Neuronal stem cell (in vitro differentiated cells): ENCODE measurements at regions not wholly inside any gene's neighbourhood (a gene's known extent, or its start where the extent isn't known, plus 50 kb on each side); places are given as distances from the start of the nearest gene placed in this dataset.

Experiments
- DNase-seq: peaks from one replicate; pipeline ENCODE4 v3.0.0-alpha.2; 2013; ENCODE audit warnings: low spot score
- H2AFZ ChIP-seq: one replicate; pipeline ENCODE4 v1.6.1; 2013; ENCODE audit warnings: mild to moderate bottlenecking, low read length, inconsistent platforms
- H2AK5ac ChIP-seq: 2 replicates; pipeline ENCODE4 v1.6.1; 2013; ENCODE audit warnings: low read depth, mild to moderate bottlenecking, inconsistent platforms, low read length, moderate library complexity, mixed read lengths
- H2BK120ac ChIP-seq: 2 replicates; pipeline ENCODE4 v1.6.1; 2013; ENCODE audit warnings: low read depth, mild to moderate bottlenecking, inconsistent platforms, low read length, moderate library complexity, mixed read lengths
- H2BK12ac ChIP-seq: one replicate; pipeline ENCODE4 v1.6.1; 2013; ENCODE audit warnings: low read length, inconsistent platforms
- H2BK15ac ChIP-seq: 2 replicates; pipeline ENCODE4 v1.6.1; 2013; ENCODE audit warnings: mild to moderate bottlenecking, low read length, inconsistent platforms, mixed read lengths
- H2BK5ac ChIP-seq: one replicate; pipeline ENCODE4 v1.6.1; 2013; ENCODE audit warnings: inconsistent platforms, mild to moderate bottlenecking, low read length, moderate library complexity
- H3K14ac ChIP-seq: one replicate; pipeline ENCODE4 v1.6.1; 2013; ENCODE audit warnings: low read length, inconsistent platforms
- H3K18ac ChIP-seq: 2 replicates; pipeline ENCODE4 v1.6.1; 2013; ENCODE audit warnings: low read length, inconsistent platforms
- H3K23ac ChIP-seq: 2 replicates; pipeline ENCODE4 v1.6.1; 2013; ENCODE audit warnings: low read depth, mild to moderate bottlenecking, mixed read lengths, low read length, inconsistent platforms; ENCODE audit not compliant: poor library complexity
- H3K27ac ChIP-seq: replicated peaks from 3 replicates; pipeline ENCODE4 v1.5.1; 2013; ENCODE audit warnings: low read length, inconsistent platforms
- H3K27me3 ChIP-seq, 3 experiments: 2 replicates each; pipeline ENCODE4 v1.6.1; 2013; ENCODE audit warnings: low read length in 3 of 3, mild to moderate bottlenecking in 2 of 3, inconsistent platforms in 1 of 3, low read depth in 1 of 3, mixed read lengths in 1 of 3, moderate library complexity in 1 of 3; ENCODE audit not compliant: control insufficient read depth in 3 of 3, insufficient read depth in 3 of 3
- H3K36me3 ChIP-seq, 2 donors: replicated peaks in 1 of 2; 2 replicates each; pipeline ENCODE4 v1.6.1; 2013; ENCODE audit warnings: low read length in 2 of 2; ENCODE audit not compliant: control insufficient read depth in 2 of 2, insufficient read depth in 2 of 2
- H3K4ac ChIP-seq: 2 replicates; pipeline ENCODE4 v1.6.1; 2013; ENCODE audit warnings: inconsistent platforms, mild to moderate bottlenecking, low read length, moderate library complexity
- H3K4me1 ChIP-seq, 2 donors: 1 replicate in 1 of 2; 2 replicates in 1 of 2; pipeline ENCODE4 v1.6.1; 2013; ENCODE audit warnings: low read length in 2 of 2, low read depth in 1 of 2; ENCODE audit not compliant: control insufficient read depth in 2 of 2, insufficient read depth in 1 of 2
- H3K4me2 ChIP-seq: one replicate; pipeline ENCODE4 v1.6.1; 2013; ENCODE audit warnings: mild to moderate bottlenecking, low read length, inconsistent platforms; ENCODE audit not compliant: insufficient read depth, poor library complexity, severe bottlenecking
- H3K4me3 ChIP-seq, 2 donors: 2 replicates each; pipeline ENCODE4 v1.5.1; 2013; ENCODE audit warnings: low read length in 2 of 2, mild to moderate bottlenecking in 2 of 2, inconsistent platforms in 1 of 2, moderate library complexity in 1 of 2
- H3K79me1 ChIP-seq: one replicate; pipeline ENCODE4 v1.6.1; 2013; ENCODE audit warnings: low read depth, mild to moderate bottlenecking, inconsistent platforms, low read length, moderate library complexity
- H3K9ac ChIP-seq: one replicate; pipeline ENCODE4 v1.6.1; 2013; ENCODE audit warnings: mild to moderate bottlenecking, low read depth, low read length, inconsistent platforms; ENCODE audit not compliant: poor library complexity
- H3K9me3 ChIP-seq, 2 donors: replicated peaks in 1 of 2; 2 replicates each; pipeline versions ENCODE3 to v1.6.1; 2013; ENCODE audit warnings: low read length in 2 of 2, mild to moderate bottlenecking in 2 of 2, inconsistent platforms in 1 of 2, low read depth in 1 of 2, mixed read lengths in 1 of 2, moderate library complexity in 1 of 2; ENCODE audit not compliant: control insufficient read depth in 2 of 2, insufficient read depth in 1 of 2
- H4K8ac ChIP-seq: one replicate; pipeline ENCODE4 v1.6.1; 2013; ENCODE audit warnings: low read depth, mild to moderate bottlenecking, inconsistent platforms, low read length, moderate library complexity
- H4K91ac ChIP-seq: one replicate; pipeline ENCODE4 v1.6.1; 2013; ENCODE audit warnings: low read length, low read depth, mild to moderate bottlenecking, inconsistent platforms; ENCODE audit not compliant: poor library complexity
- WGBS, 2 donors: extraction: QIAGEN DNeasy Blood & Tissue Kit; methylation state at CpG; one replicate each; pipeline ENCODE4 v1.1.7; 2013; ENCODE audit warnings: missing lambda C conversion rate in 2 of 2, mixed read lengths in 1 of 2; ENCODE audit not compliant: insufficient read length in 2 of 2, insufficient replicate concordance in 1 of 2; ENCODE audit errors: extremely low coverage in 2 of 2; 5-methylcytosine and 5-hydroxymethylcytosine counted together

DNA sequence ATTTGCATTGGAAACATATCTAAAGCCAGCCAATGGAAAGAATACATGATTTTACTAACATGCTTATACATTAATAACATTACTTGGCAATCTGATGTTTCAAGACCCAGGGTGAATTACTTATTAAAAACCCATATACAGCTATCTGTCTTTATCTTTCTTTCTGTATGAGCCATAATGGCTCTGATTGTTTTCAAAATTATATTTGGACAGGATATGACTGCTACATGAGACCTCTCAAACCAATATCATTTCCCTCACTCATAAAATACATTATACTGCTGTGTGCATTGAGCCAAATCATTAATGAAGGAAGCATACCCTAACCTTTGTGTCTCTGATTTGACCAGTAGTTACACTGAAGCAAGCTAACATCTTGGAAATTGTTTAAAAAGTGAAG is 205.9 kb upstream of the DPYD start:
- Histone ChIP-seq H3K4me2 (no peak overlapping the region), H3K79me1 (no peaks in the 10 kb centered on the region), H2AFZ (no peak overlapping the region), H3K18ac (no peak overlapping the region), H3K27ac (no peak overlapping the region), H3K23ac (no peak overlapping the region), H2BK12ac (no peak overlapping the region), H3K4me1 (no peaks in the 10 kb centered on the region), H4K8ac (no peak overlapping the region), H3K9ac (no peak overlapping the region), H3K36me3 (no peaks in the 10 kb centered on the region), H3K27me3 (no peaks in the 10 kb centered on the region), H3K14ac (no peak overlapping the region), H3K4me3 (no peak overlapping the region), H2BK15ac (no peak overlapping the region), H2AK5ac (no peak overlapping the region), H2BK120ac (no peak overlapping the region), H2BK5ac (no peak overlapping the region), H3K4ac (no peak overlapping the region), H4K91ac (no peak overlapping the region), H3K9me3 (no peaks in the 10 kb centered on the region)
- DNase-seq: no peak

DNA sequence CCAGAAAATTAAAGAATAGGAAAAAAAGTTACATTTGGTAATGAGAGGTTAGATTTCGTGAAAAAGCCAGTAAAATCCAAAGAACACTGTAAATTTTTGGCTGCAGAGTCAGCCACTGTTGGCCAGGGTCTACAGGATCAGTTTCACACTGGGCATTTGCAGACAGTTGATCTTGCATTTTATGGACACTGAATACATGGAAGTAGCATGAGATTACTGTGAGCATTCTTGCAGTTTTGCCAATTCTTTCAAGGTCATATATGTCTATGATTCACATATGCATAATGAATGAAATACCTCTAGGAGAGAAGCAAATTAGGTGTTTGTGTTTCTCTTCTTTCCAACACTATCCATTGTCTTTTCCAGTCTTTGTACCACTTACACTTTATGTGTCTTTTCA is 200.8 kb upstream of the DPYD start:
- WGBS, 2 donors: no CpG with 5 or more reads among the region's 1 CpG

DNA sequence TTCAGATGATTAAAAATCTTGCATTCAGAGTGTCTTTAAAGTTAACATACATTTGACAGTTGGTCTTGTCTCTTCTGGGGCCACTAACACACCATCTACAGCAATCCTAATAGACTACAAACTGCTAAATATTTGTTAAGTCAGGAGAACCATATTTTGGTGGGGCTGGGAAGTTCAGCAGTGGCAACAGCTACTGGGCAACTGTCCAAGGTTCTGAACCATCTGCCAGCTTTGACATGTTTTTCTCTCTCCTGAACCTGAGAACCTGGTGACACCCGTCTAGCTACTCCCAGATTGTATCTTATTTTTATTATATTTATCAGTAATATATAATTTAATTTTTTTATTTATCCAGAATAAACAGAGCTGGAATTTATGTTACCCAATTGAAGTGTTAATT is 199.0 kb upstream of the DPYD start:
- Histone ChIP-seq H3K14ac (no peak overlapping the region), H3K4me3 (no peak overlapping the region), H3K79me1 (no peaks in the 10 kb centered on the region), H2BK5ac (no peak overlapping the region), H3K9ac (no peak overlapping the region), H2BK120ac (no peak overlapping the region), H3K23ac (no peak overlapping the region), H3K4ac (no peak overlapping the region), H3K36me3 (no peaks in the 10 kb centered on the region), H2AFZ (no peak overlapping the region), H3K27me3 (no peaks in the 10 kb centered on the region), H3K27ac (no peak overlapping the region), H3K18ac (no peak overlapping the region), H3K4me1 (no peaks in the 10 kb centered on the region), H2BK15ac (no peak overlapping the region), H4K91ac (no peak overlapping the region), H3K9me3 (no peaks in the 10 kb centered on the region), H4K8ac (no peak overlapping the region), H2AK5ac (no peak overlapping the region), H2BK12ac (no peak overlapping the region), H3K4me2 (no peak overlapping the region)
- WGBS, 2 donors: no CpG with 5 or more reads among the region's 1 CpG
- peak; percentile 23 for DNase-seq

More for the DNA sequence above, 200.8 kb upstream of the DPYD start:
- Histone ChIP-seq H3K4ac (no peak overlapping the region), H3K79me1 (no peaks in the 10 kb centered on the region), H3K9ac (no peak overlapping the region), H3K27ac (no peak overlapping the region), H3K14ac (no peak overlapping the region), H3K27me3 (no peaks in the 10 kb centered on the region), H3K4me2 (no peak overlapping the region), H3K9me3 (no peaks in the 10 kb centered on the region), H3K4me3 (no peak overlapping the region), H3K4me1 (no peaks in the 10 kb centered on the region), H2BK15ac (no peak overlapping the region), H3K18ac (no peak overlapping the region), H2BK5ac (no peak overlapping the region), H3K23ac (no peak overlapping the region), H2BK120ac (no peak overlapping the region), H4K8ac (no peak overlapping the region), H4K91ac (no peak overlapping the region), H2AK5ac (no peak overlapping the region), H2AFZ (no peak overlapping the region), H3K36me3 (no peaks in the 10 kb centered on the region), H2BK12ac (no peak overlapping the region)
- no peak for DNase-seq

DNA sequence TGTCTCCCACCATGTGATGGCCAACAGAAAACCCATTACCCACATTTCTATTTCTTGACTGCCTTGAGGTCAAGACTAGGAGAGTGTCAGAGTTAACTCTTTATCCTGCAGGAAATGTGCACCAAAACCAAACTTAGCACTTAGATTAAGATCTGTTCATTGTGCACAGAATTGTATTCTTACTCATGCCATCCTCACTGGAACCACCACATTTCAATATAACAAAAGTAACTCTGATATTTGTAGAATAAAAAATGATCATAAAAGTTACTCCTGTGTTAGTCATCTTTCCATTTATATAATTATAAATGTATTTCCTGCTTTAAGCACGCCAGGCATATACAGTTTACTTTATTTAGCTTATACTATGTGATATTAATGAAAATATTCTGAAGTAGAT is 193.0 kb upstream of the DPYD start:
- no CpG with 5 or more reads among the region's 1 CpG for WGBS, 2 donors
- Histone ChIP-seq H2BK120ac (no peak overlapping the region), H3K23ac (no peak overlapping the region), H3K14ac (no peak overlapping the region), H2BK12ac (no peak overlapping the region), H2AK5ac (no peak overlapping the region), H3K4me2 (no peak overlapping the region), H3K27me3 (no peaks in the 10 kb centered on the region), H3K79me1 (no peaks in the 10 kb centered on the region), H2AFZ (no peak overlapping the region), H3K9me3 (no peaks in the 10 kb centered on the region), H4K91ac (no peak overlapping the region), H3K4me1 (no peaks in the 10 kb centered on the region), H3K9ac (no peak overlapping the region), H3K36me3 (no peaks in the 10 kb centered on the region), H3K27ac (no peak overlapping the region), H3K18ac (no peak overlapping the region), H2BK15ac (no peak overlapping the region), H2BK5ac (no peak overlapping the region), H4K8ac (no peak overlapping the region), H3K4me3 (no peak overlapping the region), H3K4ac (no peak overlapping the region)
- DNase-seq: no peak
